ENCODE measurements at regions not wholly inside any gene's neighbourhood (a gene's known extent, or its start where the extent isn't known, plus 50 kb on each side); places are given as distances from the start of the nearest gene placed in this dataset.

- TF ChIP-seq POLR2A (IDR thresholded peaks at IDR 0.05) (no peak), CTCF (IDR thresholded peaks at IDR 0.05) (no peak)
Measured at GRCh38 chr2:144583741-144584453, 64.0 kb upstream of the ZEB2 start.
